ENCODE measurements at regions not wholly inside any gene's neighbourhood (a gene's known extent, or its start where the extent isn't known, plus 50 kb on each side); places are given as distances from the start of the nearest gene placed in this dataset.

DNA sequence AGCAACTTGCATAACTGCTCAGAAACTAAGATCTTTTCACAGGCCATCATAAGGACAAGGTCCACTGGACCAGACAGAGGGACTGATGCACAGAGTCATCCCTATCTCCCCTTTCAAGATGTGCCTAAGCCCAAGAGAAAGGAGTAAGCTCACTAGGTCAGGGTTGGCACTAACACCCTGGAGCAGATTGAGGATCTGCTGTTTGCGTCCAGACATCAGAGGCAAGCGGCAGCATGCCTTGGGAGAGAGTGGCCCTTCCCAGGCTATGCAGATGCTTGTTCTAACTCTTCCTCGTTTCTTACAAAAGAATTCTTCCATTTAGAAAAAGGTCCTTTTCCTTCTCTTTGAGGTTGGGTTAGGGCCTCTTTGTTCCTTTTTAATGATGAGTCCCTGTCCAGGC lies 187.2 kb downstream of the KCNA5 start:
- ATAC-seq (no peak), DNase-seq (no peak)

DNA sequence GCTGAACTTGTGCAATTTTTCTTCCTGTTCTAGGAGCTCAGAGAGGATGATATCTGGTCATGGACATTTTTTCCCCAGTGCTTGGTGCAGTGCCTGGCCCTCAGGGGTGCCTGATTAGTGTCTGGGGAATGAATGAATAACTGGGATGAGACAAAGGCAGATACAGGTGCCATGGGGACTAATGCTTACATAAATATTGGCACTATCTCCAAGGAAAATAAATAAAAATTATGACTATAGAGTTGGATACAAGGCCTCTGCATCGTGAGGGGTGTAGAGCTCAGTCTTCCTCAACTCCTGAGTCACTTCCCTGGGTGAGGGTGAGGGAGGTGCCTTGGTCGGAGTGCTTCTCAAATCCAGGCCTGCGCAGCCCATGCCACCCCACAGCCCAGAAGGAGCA lies 188.6 kb downstream of the KCNA5 start:
- DNase-seq: no peak
- no peak for ATAC-seq

DNA sequence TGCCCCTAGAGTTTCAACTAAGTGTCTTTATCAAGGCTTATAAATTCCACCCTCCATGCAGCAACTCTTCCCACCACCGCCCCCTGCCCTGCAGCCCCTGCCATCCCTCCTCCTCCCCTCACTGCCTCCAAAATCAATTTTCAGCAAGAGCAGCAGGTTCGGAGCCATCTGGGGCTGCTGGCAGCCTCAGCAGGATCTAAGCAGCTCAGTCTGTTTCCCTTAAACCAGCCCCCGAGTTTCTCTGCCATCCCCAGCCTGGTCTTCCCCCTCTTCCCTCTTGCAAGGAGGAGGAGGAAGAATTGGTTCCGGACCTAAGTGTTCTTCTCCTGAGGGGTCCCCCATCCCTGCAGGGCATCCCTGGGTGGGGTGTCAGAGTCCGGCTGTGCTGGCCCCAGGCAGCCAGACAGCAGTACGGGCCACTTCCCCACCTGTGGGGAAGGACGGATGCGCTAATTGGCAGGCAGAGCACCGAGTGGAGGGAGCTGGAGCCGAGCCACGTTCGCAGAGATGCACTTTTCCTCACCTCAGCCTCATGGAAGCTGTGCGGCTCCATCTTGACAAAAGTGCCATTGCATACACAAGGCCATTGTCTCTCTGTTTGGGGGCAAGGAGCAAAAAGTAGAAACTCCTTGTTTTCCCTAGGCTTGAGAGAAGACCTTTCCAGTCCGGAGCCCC lies 189.3 kb downstream of the KCNA5 start:
- DNase-seq (no peak), ATAC-seq (no peak)

DNA sequence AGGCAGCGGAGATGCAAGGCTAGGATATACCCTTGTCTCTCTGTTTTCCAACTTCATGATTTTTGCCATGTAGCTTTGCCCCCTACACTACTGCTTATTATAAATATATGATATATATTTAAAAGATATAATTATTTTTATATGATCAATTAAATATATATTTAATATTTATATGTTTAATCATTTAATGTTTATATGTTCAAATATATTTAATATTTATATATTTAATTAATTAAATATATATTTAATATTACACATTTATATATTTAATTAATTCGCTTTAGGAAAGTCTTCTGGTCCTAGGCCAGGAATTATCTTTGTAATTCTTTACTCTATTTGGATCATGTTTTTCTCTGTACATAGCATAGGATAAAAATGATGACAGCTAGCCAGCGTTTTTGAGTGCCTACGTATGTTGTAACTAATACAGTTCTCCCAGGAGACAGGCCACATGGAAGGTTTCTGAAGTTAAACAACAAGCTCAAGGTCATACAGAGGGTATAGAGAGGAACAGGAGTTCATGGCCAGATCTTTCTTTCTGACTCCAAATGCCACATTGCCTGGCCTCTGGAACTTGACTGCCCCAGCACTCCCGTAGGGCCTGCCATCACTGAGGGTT lies 192.5 kb downstream of the KCNA5 start:
- DNase-seq: no peak
- ATAC-seq: no peak

DNA sequence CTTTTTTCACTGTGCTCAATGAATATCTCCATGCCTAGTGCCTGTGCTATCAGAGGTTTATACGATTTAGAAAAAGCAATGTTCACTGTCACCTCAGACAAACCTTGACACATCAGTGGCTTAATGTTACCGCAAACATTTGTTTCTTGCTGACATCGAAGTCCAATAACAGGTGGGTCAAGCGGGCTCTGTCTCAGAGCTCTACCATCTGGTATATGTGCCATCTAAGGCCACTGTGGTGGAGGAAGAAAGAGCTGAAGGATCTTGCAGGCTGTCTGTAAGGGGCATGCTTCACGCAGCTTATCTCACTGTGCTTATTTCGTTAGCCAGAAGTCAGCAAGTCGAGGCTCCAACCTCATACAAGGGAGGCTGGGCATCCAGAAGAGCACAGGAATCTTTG lies 189.5 kb upstream of the NTF3 start:
- DNase-seq (no peak), ATAC-seq (no peak)

DNA sequence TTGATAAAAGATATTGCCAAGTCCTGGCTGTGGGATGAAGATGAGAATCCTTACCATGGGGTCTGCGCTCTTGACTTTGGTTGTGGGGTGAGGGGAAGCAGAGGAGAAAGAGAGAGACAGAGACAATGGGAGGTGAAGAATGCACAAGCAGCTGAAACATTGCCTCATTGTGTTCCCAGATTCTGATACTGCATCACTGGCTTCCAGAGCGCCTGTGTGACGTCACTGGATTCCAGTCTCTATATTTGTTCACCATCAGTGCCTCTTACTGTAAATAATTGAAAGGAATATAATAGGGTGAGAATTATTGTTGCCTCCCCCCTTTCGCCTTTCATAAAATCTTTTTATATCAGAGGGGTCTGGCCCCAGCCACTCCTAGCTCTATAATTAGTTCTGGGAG lies 188.9 kb upstream of the NTF3 start:
- no peak for DNase-seq
- ATAC-seq: no peak

DNA sequence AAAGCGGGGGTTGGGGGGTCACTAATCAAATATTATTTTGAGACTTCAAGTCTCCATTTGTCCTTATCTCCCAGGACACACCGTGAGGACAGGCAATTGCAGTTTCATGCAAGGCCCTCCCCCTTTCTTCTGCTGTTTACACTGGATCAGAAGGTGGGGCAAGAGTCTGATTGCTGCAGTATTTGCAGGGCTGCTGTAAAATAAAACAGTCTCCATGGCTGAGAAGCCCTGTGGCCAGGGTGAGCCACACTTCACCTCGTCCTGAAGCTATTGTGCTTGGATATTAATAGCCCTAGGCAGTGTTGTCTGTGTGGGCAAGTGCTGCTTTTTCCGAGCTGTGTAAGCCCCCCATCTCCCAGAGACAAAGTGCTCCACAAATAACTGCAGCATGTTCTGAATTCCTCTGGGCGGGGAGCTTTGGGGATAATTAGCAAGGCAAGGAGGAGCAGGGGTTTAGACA lies 187.4 kb upstream of the NTF3 start:
- no peak for DNase-seq
- ATAC-seq: no peak

DNA sequence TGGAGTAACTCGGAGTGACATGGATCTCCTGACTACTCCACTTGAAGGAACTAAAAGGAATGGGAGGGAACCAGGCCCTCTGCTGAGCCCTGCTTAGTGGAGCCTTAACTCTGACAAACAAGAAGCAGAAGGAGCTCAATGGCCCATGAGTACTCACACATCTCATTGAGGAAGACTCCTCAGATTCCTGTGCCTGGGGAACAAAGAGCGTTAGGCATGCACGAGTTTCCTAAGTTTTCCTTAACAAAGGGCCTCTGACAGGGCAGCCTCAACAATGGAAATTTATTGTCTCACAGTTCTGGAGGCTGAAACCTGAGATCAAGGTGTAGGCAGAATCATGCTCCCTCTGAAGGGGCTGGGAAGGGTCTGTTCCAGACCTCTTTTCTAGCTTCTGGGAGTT lies 185.7 kb upstream of the NTF3 start:
- DNase-seq (no peak), ATAC-seq (no peak)

DNA sequence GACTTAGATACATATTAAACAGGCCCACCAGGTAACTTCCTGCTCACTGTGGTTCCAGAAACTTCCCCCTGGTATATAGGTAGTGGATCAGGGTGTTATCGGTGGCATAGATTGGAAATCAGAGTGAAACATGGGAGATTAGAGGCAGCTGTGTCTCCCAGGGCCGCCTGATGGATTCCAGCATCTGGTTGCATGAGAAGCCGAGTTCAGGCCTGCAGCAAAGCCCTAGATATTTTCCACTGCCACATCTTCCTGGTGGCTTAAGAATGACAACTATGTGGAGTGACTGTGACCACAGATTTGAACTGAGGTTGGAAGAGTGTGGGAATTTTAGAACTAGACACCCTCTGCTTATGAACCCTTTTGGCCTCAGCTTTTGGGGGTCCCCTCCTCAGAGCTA lies 184.8 kb upstream of the NTF3 start:
- no peak for ATAC-seq
- DNase-seq: no peak

DNA sequence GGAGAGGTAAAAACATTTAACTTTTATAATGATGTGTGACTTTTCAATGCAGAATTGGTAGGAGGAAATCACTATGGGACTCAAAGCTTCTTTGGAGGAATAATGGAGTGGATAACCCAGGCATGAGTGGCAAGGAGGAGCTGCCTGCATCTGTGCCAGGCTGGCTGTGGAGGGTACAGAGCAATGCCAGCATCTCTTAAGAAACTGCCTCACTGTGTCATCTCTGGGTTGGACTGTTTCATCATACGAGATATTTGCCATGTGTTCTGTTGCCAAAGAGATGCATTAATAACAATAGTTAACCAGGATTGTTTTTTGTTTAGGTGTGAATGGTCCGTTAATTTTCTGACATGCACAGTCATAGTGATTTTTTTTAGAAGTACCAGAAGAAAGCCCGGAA lies 183.7 kb upstream of the NTF3 start:
- DNase-seq (no peak), ATAC-seq (no peak)

DNA sequence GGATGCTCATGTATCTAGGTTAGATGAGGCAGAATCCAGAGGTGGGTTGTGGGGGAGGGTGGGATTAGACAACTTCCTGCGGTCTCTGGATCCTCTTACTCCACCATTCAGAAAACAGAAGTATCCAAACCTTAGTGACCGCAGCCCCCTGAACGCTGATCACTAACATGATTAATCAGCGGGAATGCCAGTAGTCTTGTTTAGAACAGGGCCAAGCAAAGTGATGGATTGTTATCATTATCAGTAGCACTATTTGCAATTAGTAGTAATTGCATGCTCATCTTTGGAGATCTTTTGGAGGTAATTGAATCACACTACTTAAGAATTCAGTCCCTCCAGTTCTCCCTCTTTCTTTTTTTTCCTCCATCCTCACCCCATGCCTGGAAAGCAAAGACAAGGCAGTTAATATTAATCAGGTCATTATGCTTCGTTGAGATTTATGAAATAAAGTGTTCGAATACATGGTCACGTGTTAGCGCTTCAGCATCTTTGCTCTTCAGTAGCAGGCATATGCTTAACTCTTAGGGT lies 182.8 kb upstream of the NTF3 start:
- DNase-seq: no peak
- ATAC-seq: no peak

DNA sequence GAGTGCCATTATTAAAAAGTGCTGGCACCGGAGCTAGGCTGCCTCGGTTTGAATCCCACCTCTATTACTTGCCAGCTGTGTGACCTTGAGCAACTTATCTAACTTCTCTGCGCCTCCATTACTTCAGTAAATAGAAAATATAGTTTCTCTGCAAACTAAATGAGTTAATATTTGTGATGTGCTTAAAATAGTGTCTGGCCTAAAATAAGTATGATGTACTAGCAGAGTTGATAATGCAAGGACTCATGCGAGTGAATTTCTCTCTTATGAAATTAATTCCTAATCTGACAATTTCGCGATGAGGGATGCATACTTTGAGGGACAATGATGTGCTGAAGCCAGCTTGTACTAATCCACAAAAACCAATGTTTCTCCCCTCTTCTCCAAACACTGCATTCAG lies 180.8 kb upstream of the NTF3 start:
- DNase-seq (no peak), ATAC-seq (no peak)

DNA sequence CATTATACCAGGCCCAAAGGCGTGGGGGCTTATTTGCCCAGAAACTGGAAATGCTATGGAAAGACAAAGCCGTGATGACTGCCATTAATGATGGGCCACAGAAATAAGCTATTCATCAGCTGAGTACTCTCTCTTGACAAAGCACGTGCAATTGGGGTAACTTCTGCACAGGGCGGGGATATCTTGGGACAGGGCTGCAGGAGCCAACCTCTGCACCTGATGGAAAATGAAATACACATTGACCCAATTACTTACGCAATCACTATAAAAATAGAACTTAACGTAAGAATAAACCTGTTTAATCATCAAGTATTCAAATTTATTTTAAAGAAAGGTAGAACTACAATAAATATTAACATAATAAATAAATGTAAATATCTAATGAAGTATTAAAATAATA lies 180.1 kb upstream of the NTF3 start:
- ATAC-seq: no peak
- DNase-seq: no peak

DNA sequence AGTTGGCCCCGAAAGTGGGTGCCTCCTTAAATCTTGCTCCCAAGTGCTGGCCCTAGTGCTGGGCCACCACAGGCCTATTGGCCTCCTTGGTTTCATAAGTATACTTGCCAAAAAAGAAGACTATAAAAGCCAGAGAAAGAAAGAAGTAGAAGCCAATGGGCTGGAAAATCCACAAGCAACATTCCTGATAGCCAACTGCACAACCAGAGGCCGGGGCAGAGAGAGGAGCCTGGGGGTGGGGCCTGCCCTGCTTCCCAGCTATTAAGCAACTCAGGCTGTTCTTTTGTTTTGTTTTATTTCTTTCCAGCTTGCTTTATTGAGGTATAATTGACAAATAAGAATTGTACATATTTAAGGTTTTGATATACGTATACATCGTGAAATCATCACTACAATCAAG lies 177.2 kb upstream of the NTF3 start:
- DNase-seq (no peak), ATAC-seq (no peak)

DNA sequence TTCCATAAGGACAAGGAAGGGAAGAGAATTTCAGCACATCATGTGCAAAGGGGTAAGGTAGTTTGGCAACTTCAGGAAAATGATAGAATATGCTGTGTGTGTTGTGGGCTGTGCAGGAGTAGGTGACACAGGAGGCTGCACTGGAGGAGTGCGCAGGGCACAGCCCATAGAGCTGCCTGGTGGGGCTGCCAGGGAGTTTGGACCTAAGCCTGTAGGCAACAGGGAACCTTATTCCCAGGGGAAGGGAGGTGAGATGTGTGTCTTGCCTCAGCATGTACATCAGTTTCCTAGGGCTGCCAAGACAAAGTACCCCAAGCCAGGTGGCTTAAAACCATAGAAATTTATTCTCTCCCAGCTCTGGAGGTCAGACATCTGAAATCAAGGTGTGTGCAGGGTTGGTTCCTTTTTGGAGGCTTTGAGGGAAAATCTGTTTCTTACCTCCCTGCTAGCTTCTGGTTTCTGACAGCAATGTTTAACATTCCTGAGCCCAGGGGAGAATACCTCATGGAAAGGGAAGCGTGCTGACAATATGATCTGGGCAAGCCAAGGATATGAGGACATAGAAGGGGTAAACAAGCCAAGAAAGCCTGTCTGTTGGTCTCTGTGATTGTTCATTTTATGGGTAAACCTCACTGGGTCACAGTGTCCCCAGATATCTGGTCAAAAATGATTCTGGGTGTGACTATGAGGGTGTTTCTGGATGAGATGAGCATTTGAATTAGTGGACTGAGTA lies 174.0 kb upstream of the NTF3 start:
- ATAC-seq: no peak

DNA sequence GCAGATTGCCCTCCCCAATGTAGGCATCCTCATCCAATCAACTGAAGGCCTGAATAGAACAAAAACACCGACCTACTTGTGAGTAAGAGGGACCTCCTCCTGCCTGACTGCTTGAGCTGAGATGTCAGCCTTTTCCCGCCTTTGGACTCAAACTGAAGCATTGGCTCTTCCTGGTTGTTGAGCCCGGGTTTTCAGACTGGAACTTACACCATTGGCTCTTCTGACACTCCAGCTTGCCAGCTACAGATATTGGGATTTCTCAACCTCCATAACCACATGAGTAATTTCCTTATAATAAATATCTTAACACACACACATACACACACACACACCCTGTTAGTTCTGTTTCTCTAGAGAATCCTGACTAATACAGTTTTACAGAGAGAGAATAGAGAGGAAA lies 173.4 kb upstream of the NTF3 start:
- DNase-seq (no peak), ATAC-seq (no peak)

More for the DNA sequence above, 174.0 kb upstream of the NTF3 start:
- no peak for DNase-seq

DNA sequence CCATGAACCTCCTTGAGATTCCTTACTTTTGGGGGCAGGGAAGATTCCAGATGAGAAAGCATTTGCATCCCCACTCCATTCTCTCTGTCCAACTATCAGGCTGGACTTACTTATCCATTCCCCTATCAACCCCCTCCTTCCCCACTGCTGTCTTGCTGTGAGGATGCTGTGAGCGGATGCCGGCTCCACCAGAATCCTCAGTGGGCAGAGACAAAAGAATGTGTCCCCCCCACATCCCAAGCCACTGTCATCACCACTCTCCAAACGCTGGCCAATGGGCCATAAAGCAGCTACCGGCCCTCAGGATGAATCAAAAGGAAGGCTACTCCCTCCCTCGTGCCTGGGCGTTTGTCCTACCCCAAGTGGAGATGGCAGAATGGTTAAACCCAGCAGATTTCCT lies 173.0 kb upstream of the NTF3 start:
- DNase-seq (no peak), ATAC-seq (no peak)

DNA sequence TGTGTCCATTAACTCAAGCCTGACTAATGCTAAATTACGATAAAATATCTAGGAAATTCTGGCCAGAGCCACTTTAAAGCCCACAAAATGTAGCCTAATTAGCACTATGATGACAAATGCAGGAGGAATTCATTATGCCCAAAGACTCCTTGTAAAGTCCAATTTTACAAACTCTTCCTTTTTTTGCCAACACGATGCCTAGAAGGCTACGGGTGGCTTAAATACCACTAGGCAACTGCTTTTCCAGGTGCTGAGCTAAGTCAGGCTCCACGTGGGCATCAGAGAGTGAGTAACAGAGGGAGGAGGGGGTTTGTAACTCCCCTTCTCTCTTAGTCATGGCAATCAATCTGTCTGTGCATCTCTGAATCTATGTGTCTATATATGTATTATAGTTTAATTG lies 172.4 kb upstream of the NTF3 start:
- ATAC-seq (no peak), DNase-seq (no peak)

DNA sequence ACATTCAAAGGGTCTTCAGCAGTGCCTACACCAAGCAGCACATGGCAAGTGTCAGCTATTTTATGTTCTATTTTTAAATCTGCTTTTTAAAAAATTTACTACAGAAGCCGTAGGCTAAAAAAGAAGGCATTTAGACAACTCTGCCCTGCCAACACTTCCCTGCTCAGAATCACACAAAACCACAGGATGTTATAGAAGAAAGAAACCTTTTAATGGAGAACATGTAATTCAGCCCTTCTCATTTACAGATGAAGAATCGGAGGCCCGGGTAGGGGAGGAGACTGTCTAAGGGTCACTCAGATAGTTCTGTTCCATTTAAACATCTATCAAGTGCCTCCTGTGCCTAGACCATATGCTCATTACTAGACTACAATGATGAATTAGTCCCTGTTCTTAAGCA lies 171.8 kb upstream of the NTF3 start:
- ATAC-seq: no peak
- DNase-seq: no peak

DNA sequence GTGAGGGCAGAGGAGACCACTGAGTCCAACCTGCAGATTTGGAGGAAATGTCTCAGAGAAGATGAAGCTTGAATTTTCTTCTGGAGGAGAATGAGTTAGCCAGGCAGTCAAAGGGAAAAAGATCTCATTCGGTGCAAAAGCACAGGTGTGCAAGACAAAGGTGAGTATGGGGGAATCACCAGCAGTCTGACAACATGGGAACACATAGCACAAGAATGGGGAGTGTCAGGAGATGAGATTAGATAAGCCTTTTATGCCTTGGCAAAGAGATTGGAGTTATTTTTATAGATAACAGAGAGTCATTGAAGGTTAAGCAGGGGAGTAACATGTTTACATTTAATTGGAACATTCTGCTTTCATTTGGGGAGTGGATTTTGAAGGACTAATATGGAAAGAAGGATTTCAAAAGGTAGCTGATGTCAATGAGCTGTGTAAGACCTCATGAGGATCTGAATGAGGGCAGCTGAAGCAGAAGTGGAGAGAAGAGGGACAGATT lies 171.3 kb upstream of the NTF3 start:
- DNase-seq (no peak), ATAC-seq (no peak)

DNA sequence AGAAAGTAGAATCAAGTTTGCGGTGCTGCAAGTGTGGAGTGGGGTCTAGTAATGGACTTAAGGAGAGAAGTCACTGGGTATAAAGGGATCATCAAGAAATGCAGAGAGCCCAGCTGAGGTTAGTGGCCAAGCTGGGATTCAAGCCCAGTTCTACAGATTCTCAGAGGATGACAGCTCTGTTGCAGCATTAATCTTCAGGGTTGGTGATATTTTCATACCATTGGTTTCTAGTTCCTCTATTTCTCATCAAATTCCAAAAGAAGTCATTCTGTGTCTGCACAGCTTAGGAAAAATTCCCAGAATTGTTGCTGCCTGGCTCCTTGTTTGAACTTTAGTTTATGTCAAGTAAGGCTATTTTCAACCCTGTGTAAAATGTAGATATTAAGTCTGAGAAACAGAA lies 169.5 kb upstream of the NTF3 start:
- DNase-seq: no peak
- no peak for ATAC-seq

DNA sequence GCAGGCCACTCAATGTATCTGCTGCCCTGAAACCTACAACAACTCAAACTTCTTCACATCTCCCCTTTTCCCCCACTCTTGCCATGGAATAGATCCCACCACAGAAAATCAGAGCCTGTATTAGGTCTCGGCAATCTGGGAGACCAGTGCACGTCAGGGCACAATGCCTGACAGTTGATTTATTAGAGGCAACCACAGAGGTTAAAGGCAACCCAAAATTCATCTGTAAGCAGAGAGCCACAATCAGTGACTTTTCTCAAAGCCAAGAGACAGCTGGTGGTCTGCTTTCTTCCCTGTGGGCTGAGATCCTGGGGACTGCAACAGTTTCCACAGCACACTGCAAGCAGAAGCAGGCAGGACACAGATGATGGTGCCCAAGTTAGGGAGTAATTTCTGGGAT lies 169.0 kb upstream of the NTF3 start:
- ATAC-seq (no peak), DNase-seq (no peak)

DNA sequence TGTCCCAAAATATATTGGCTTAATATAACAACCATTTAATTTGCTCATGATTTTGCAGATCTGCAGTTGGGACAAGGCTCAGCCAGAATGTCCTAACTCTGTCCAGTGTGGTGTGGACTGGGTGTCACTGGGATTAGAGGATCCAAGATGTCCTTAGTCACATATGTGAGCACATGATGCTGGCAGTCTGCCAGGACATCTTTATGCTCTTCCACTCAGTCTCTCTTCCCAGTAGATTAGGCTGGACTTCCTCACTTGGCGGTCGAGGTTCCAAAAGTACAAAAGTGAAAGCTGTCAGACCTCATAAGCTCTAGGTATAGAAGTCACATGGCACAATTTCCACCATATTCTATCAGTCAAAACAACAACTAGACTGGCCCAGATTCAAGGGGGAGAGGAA lies 167.9 kb upstream of the NTF3 start:
- ATAC-seq (no peak), DNase-seq (no peak)
